Spinal cord (tissue), 9 donors: ENCODE measurements at regions not wholly inside any gene's neighbourhood (a gene's known extent, or its start where the extent isn't known, plus 50 kb on each side); places are given as distances from the start of the nearest gene placed in this dataset.
A peak's percentile ranks its signal among the peaks of the same experiment; 100 is the strongest.
"Not testable (repeated sequence)": the region's sequence is repeated elsewhere in the genome, so short reads cannot be mapped to it uniquely, and the experiment has no call there.

ENCODE experiments used
- DNase-seq, 6 donors: peaks; one replicate each; pipeline versions ENCODE4 v3.0.0 to v3.0.0-alpha.2; 2013 to 2015; ENCODE audit warnings: low spot score in 6 of 6, low read depth in 4 of 6
- H3K27ac ChIP-seq: one replicate; pipeline ENCODE4 v1.5.1; 2013; ENCODE audit warnings: low read depth, low read length, control low read depth
- H3K27me3 ChIP-seq: one replicate; pipeline ENCODE4 v1.6.1; 2013; ENCODE audit warnings: low read length; ENCODE audit not compliant: control insufficient read depth, insufficient read depth
- H3K36me3 ChIP-seq: one replicate; pipeline ENCODE4 v1.6.1; 2013; ENCODE audit warnings: low read length; ENCODE audit not compliant: control insufficient read depth, insufficient read depth
- H3K4me1 ChIP-seq: one replicate; pipeline ENCODE4 v1.6.1; 2013; ENCODE audit warnings: low read length; ENCODE audit not compliant: control insufficient read depth, insufficient read depth
- H3K4me3 ChIP-seq: one replicate; pipeline ENCODE4 v1.5.1; 2013; ENCODE audit warnings: low read depth, low read length, control low read depth
- H3K9me3 ChIP-seq: one replicate; pipeline ENCODE4 v1.6.1; 2013; ENCODE audit warnings: low read length; ENCODE audit not compliant: control insufficient read depth, insufficient read depth
- WGBS: methylation state at CpG from one replicate; pipeline ENCODE4 v1.1.5; 2013; ENCODE audit warnings: missing lambda C conversion rate; ENCODE audit not compliant: insufficient coverage; 5-methylcytosine and 5-hydroxymethylcytosine counted together
- donor health status: healthy.

- Histone ChIP-seq H3K4me1 (no peaks in the 10 kb centered on the region), H3K4me3 (no peak overlapping the region), H3K9me3 (no peaks in the 10 kb centered on the region), H3K27ac (no peak overlapping the region), H3K36me3 (no peaks in the 10 kb centered on the region), H3K27me3 (no peaks in the 10 kb centered on the region)
- no CpG with 5 or more reads among the region's 3 CpGs for WGBS
- no peak for DNase-seq
Observed at GRCh38 chr17:55988861-55989260, 164.4 kb upstream of the ANKFN1 start.

- Histone ChIP-seq H3K9me3 (no peaks in the 10 kb centered on the region), H3K4me1 (no peaks in the 10 kb centered on the region), H3K27ac (no peak overlapping the region), H3K4me3 (no peak overlapping the region), H3K36me3 (no peaks in the 10 kb centered on the region), H3K27me3 (no peaks in the 10 kb centered on the region)
- DNase-seq, result no peak
- 53% methylated on average over 5 of the region's 10 CpGs for WGBS
Observed at GRCh38 chr17:55990332-55991006, 162.8 kb upstream of the ANKFN1 start.

- Histone ChIP-seq H3K36me3 (no peaks in the 10 kb centered on the region), H3K4me1 (no peaks in the 10 kb centered on the region), H3K27ac (no peak overlapping the region), H3K27me3 (no peaks in the 10 kb centered on the region), H3K9me3 (peaks cover 1% of the 10 kb centered on the region), H3K4me3 (no peak overlapping the region)
- peak in 2 of 6 donors; percentile 10 to 57 for DNase-seq
- 100% methylated on average over 2 of the region's 2 CpGs for WGBS
Observed at GRCh38 chr17:55996826-55997225, 156.4 kb upstream of the ANKFN1 start.

GRCh38 chr17:56000411-56000810, 152.9 kb upstream of the ANKFN1 start:
- Histone ChIP-seq H3K9me3 (peaks cover 1% of the 10 kb centered on the region), H3K4me3 (no peak overlapping the region), H3K27ac (no peak overlapping the region), H3K4me1 (no peaks in the 10 kb centered on the region), H3K27me3 (no peaks in the 10 kb centered on the region), H3K36me3 (no peaks in the 10 kb centered on the region)
- WGBS, result 85% methylated on average over 2 of the region's 3 CpGs
- DNase-seq, result no peak

GRCh38 chr17:56002656-56003055, 150.6 kb upstream of the ANKFN1 start:
- 95% methylated on average over 6 of the region's 8 CpGs for WGBS
- H3K9me3 ChIP-seq, H3K27me3 ChIP-seq, H3K27ac ChIP-seq, H3K4me3 ChIP-seq, H3K36me3 ChIP-seq, DNase-seq, H3K4me1 ChIP-seq: not testable (repeated sequence)

- H3K9me3 ChIP-seq, result no peaks in the 10 kb centered on the region
- H3K27ac ChIP-seq, result no peak overlapping the region
- H3K36me3 ChIP-seq, result no peaks in the 10 kb centered on the region
- no peak overlapping the region for H3K4me3 ChIP-seq
- WGBS, result 25% methylated on average over 2 of the region's 5 CpGs
- H3K27me3 ChIP-seq, result no peaks in the 10 kb centered on the region
- DNase-seq, result peak in 1 of 6 donors; percentile 26
- H3K4me1 ChIP-seq, result no peaks in the 10 kb centered on the region
Observed at GRCh38 chr17:56009795-56010651, 143.3 kb upstream of the ANKFN1 start.

- DNase-seq, result no peak
- WGBS, result no CpG with 5 or more reads among the region's 4 CpGs
- no peaks in the 10 kb centered on the region for H3K36me3 ChIP-seq
Observed at GRCh38 chr17:56011406-56012131, 141.7 kb upstream of the ANKFN1 start.

GRCh38 chr17:56018211-56018610, 135.1 kb upstream of the ANKFN1 start:
- Histone ChIP-seq H3K27ac (no peak overlapping the region), H3K27me3 (no peaks in the 10 kb centered on the region)
- WGBS, result 48% methylated on average over 2 of the region's 3 CpGs

More at GRCh38 chr17:56011406-56012131, 141.7 kb upstream of the ANKFN1 start:
- no peaks in the 10 kb centered on the region for H3K4me1 ChIP-seq
- no peak overlapping the region for H3K4me3 ChIP-seq
- no peak overlapping the region for H3K27ac ChIP-seq
- no peaks in the 10 kb centered on the region for H3K9me3 ChIP-seq
- H3K27me3 ChIP-seq, result no peaks in the 10 kb centered on the region

GRCh38 chr17:56020369-56020768, 132.9 kb upstream of the ANKFN1 start:
- no peak overlapping the region for H3K4me3 ChIP-seq
- no peaks in the 10 kb centered on the region for H3K36me3 ChIP-seq
- no peaks in the 10 kb centered on the region for H3K4me1 ChIP-seq
- H3K27ac ChIP-seq, result no peak overlapping the region
- 96% methylated on average over 2 of the region's 2 CpGs for WGBS
- no peak for DNase-seq
- no peaks in the 10 kb centered on the region for H3K27me3 ChIP-seq
- no peaks in the 10 kb centered on the region for H3K9me3 ChIP-seq

More at GRCh38 chr17:56018211-56018610, 135.1 kb upstream of the ANKFN1 start:
- Histone ChIP-seq H3K4me1 (no peaks in the 10 kb centered on the region), H3K4me3 (no peak overlapping the region), H3K36me3 (no peaks in the 10 kb centered on the region), H3K9me3 (no peaks in the 10 kb centered on the region)
- DNase-seq, result peak in 2 of 6 donors; percentile 5 to 60
